ENCODE measurements at regions not wholly inside any gene's neighbourhood (a gene's known extent, or its start where the extent isn't known, plus 50 kb on each side); places are given as distances from the start of the nearest gene placed in this dataset.
"Not testable (repeated sequence)": the region's sequence is repeated elsewhere in the genome, so short reads cannot be mapped to it uniquely, and the experiment has no call there.

DNA sequence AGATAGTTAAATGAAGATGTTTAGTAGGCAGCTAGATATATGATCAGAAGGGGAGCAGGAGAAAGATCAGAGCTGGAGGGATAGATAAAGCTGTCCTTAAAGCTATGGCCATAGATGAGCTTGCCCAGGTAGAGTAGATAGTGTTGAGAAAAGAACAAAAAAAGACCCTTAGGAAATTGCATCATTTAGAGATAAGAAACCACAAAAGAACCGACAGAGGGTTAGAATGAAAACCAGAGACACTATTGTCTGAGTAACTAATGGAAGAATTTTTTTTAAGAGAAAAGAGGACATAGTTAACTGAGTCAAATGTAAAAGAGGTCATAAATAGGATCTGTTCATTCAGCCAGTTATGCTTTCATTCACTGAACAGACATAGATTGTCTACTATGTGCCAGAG, 101.8 kb downstream of the TNFAIP3 start:
- DNase-seq (ENCODE audit: low read depth in 2 of 2) = no peak

DNA sequence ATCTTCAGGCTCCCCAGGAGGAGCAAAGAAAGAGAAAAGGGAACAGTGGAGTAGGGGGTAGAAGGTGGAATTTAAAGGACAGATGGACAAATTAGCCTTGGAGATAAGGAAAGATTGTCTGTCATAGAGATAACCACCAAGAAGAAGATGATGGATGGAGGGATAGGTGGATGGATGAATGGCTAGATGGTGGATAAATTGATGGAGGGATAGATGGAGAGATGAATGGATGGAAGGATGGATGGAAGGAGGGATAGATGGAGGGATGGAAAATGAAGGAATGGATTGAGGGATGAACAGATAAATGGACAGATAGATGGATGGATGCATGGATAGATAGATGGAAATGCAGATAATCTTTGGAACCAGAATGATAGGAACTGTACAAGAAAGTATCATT, 102.8 kb downstream of the TNFAIP3 start:
- DNase-seq (ENCODE audit: low read depth in 2 of 2) = no peak

DNA sequence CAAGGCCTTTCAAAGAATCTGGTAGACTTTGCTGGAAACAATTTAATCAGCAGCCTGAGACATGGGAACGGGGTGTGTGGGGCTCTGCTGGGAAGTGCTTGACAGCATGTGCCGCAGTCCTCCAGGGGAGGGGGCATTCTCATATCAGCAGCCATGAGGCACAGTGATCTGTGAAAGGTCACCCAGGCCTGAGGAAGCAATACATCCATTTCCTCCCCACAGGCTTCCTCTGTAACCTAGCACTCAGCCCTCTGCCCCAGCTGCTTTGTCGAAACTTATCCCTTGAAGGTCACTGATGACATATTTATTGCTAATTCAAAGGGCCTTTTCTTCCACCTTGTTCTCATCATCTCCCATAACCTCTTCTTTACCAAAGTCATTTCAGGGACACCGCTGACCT, 103.3 kb downstream of the TNFAIP3 start:
- DNase-seq (ENCODE audit: low read depth in 2 of 2) = peak in 1 of 2 donors; percentile 26

DNA sequence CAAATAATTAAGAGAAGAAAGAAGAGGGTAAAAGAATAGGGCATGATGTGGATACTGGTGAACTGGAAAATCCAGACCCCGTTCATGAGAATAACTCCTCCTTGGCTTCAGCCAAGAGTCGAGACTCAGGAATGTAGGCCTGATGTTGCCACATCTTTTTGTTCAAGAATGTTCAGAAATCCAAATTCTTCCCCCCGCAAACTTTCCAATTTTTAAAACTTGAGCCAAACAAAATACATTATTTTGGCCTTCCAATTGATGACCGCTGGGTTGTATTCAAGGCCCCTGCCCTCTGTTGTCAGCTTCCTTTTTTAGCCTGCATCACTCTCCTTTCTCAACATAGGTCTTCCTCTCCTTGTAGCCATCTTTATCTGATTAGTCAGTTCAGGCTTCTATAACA, 106.1 kb downstream of the TNFAIP3 start:
- DNase-seq (ENCODE audit: low read depth in 2 of 2) = no peak

DNA sequence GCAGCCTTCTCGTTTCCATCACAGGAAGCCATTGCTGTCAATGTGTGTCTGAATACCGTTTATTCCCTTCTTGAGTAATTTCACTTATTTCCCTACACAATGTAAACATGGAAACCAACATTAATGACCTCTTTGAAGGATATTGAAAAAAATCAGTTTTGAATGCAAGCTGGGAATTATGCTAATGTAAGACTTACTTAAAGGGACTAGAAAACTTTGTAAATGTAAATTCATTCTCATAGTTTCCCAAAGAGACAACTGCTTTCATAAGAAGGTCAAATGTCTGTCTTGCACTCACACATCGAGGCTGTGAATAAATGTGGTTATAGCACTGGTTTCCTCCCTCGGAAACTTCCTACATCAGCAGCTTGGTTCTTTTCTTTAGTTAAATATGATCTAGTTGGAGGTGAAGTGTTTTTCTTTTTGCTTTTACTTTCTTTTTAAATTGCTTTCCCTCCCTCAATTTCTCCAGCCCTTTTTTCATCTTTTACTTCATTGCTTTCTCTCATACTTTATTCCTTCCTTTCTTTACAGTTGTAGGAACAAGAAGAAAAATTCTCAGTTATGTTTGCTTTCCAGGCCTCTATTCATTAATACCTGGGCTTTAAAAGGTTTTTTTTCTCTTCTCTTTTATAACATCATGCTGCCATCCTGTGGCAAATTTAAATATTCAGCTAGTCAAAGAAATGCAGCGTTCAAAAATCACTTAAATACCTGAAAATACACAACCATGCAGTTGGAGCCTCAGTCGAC, 108.3 kb downstream of the TNFAIP3 start:
- DNase-seq (ENCODE audit: low read depth in 2 of 2) = peak in 1 of 2 donors; percentile 34

DNA sequence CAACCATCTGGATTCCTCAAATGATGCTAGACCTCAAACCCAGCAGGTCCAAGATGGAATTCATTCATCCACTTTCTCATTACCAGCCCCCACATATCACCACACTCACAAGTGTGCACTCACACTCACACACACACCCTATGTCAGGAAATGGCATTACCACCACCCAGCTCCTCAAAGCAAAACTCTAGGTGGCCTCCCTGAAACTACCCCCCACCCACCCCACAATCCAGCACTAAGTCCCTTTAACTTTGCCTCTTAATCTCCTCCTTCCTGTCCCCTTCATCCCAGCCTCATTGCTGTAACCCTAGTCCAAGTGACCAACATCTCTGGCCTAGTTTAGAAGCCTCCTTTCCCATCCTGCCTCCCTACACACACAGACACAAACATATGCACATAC, 109.4 kb downstream of the TNFAIP3 start:
- no peak for DNase-seq (ENCODE audit: low read depth in 2 of 2)

DNA sequence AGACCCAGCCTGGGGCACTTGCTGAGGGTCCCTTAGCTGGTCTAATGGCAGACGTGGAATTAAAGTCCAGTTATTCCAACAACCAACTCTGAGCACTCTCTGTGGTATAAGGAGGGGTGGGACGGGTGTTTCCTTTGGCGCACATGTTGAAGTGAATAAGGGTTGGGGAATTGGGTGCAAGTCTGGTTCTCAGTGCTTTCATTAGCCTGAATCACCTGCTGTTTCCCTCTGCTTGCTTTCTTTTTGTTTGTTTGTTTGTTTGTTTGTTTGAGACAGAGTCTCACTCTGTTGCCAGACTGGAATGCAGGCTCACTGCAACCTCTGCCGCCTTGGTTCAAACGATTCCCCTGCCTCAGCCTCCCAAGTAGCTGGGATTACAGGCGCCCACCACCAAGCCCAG, 110.1 kb downstream of the TNFAIP3 start:
- no peak for DNase-seq (ENCODE audit: low read depth in 2 of 2)

DNA sequence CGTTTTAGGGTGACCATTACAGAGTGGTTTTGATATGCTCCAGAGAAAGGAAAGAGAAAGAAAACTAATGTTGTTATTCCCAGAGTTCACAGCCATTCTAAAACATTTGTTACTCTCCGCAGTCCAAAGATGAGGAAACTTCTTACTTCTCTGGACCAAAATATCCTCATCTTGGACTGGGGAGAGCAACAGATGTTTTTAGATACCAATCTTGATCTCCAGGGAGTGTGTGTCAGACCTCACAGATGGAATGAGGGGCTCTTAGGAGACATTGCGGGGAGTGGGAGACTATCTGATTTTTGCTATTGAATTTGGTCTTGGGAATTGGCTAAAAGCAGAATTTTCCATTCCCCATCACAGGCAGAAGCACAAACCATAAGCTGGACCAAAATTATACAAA, 110.8 kb downstream of the TNFAIP3 start:
- no peak for DNase-seq (ENCODE audit: low read depth in 2 of 2)

DNA sequence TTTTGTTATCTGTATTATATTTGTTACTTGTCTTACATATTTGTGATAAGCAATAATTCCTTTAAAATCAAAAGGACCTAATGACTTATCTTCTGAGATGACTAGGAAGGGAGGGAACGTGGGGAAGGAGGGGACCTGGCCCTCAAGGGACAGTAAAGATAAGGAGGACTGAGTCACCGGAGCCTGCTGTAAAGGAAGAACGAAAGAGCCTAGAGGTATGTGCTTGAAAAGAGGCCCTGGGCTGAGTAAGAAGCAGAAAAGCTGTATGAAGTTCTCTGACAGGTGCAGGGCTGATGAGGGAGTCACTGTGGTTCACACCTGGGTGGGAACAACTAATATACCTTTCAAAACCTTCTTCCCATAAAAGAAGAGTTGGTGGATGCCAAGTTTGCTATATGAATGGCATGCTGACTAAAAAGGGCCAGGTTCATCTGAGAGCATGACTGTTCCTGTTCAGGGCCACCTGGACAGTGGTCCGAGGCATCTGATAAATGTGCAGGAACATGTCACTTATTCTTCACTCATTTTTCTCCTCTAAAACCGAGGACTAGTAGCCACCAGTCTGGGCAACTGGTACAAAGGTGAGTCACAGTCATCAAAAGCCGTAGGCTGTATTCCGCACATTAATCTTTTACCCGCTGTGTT, 111.3 kb downstream of the TNFAIP3 start:
- DNase-seq (ENCODE audit: low read depth in 2 of 2) = no peak

DNA sequence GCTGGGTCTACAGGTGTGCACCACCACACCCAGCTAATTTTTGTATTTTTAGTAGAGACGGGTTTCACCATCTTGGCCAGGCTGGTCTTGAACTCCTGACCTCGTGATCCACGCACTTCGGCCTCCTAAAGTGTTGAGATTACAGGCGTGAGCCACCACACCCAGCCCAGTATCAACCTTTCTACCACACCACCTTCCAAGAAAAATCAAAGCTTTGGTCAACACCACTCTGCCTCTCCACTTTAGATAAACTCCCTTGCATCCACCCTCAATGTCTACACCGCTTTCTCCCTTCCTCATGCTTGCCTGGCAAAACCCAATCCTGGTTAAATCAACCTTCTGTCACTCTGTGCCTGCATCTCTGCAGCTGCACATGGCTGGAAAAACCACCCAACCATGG, 112.2 kb downstream of the TNFAIP3 start:
- DNase-seq (ENCODE audit: low read depth in 2 of 2) = not testable (repeated sequence)

DNA sequence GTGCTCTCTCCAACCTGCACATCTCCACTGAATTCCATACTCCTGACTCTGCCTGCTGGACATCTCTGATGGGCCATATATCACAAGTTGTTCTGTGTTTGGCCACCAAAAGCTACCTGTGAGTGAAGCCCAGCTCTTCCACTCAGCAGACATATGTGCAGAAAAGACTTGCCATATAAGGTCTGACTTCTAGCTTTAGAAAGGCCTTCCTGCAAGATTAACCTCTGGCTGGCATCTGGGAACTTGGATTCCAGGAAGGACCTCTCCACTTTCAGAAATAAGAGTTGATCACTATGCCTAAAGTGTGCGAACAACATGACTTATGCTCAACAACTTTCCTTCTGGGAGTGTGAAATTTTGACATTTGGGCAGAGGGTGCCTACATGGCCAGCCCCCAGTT, 113.7 kb downstream of the TNFAIP3 start:
- no peak for DNase-seq (ENCODE audit: low read depth in 2 of 2)

DNA sequence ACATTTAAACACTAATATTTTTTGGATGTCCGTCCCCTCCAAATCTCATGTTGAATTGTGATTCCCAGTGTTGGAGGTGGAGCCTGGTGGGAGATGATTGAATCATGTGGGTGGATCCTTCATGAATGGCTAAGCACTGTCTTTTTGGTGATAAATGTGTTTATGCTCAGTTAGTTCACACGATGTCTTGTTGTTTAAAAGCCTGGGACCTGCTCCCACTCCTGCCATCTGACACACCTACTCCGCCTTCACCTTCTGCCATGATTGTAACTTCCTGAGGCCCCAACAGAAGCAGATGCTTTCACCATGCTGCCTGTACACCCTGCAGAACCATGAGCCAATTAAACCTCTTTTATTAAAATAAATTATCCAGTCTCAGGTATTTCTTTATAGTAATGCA, 114.7 kb downstream of the TNFAIP3 start:
- DNase-seq (ENCODE audit: low read depth in 2 of 2) = no peak

DNA sequence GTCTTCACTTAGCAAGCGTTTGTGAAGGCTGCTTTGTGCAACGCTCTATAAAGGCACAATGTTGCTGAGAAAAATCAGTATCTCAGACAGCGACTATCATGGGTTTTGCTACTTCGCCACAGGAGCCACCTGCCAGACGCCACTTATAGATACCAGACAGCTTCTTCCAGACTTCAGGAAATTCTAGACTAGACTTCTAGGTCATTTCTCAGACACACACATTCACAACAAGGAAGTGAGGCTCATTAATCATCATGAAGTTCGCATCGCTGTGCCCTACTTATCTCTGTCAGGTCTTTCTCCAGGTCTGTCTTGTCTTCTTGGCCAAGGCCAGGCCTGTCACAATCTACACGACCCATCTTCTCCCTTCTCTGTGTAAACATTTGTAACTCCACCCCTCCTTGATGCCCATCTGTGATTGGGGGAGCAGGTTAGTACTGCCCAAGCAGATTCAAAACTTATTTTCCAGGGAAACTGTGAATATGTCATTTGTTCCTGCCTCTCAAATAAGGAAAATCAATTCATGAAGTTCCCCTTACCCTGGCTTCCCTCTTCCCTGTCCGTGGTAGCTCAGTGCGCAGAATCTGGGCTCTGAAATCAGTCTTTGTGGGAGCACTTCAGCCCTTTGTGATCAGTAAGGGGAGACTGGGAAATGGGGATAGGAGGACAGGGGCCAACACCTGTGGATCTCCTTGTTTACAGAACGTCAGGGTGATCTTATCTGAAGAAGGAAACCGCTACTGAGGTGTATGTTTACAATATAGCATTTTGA, 115.5 kb downstream of the TNFAIP3 start:
- DNase-seq (ENCODE audit: low read depth in 2 of 2) = peak in 1 of 2 donors; percentile 9

DNA sequence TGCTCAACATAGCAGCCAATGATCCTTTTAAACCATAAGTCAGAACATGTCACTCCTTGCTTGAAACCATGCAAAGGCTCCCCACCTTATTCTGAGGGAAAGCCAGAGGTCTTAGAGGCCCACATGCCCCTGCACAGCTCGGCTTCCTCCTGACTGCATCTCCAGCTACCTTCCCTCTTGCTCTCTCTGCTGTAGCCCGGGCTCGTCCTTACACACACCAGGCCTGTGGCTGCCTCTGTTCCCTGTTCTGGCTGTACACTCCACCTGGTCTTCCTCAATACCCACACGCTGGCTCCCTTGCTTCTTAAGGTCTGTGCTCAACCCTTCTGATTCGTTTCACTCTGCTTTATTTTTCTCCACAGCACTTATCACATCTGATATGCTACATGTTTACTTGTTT, 116.2 kb downstream of the TNFAIP3 start:
- no peak for DNase-seq (ENCODE audit: low read depth in 2 of 2)

DNA sequence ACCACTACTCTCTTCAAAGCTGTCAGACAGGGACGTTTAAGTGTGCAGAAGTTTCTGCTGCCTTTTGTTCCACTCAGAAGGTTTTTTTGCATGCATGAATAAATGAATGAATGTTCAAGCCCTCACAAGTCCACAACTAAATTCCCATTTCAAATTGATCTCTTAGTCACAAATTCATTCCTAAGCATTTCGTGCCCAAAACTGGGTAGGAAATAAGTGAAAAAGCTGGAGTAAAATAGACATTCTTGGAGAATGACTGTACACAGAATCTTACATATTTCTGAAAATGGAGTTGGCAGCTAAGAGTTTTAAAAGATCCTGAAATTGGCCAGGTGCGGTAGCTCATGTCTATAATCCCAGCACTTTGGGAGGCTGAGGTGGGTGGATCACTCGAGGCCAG, 117.6 kb downstream of the PERP start:
- no peak for DNase-seq (ENCODE audit: low read depth in 2 of 2)

DNA sequence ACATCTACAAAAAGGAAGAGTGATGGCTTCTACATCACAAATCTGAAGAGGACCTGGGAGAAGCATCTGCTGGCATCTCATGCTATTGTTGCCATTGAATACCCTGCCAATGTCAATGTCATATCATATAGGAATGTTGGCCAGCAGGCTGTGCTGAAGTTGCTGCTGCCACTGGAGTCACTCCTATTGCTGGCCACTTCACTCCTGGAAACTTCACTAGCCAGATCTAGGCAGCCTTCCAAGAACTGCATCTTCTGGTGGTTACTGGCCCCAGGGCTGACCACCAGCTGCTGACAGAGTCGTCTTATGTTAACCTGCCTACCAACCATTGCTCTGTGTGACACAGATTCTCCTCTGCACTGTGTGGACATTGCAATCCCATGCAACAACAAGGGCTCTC, 111.8 kb downstream of the PERP start:
- no peak for DNase-seq (ENCODE audit: low read depth in 2 of 2)

DNA sequence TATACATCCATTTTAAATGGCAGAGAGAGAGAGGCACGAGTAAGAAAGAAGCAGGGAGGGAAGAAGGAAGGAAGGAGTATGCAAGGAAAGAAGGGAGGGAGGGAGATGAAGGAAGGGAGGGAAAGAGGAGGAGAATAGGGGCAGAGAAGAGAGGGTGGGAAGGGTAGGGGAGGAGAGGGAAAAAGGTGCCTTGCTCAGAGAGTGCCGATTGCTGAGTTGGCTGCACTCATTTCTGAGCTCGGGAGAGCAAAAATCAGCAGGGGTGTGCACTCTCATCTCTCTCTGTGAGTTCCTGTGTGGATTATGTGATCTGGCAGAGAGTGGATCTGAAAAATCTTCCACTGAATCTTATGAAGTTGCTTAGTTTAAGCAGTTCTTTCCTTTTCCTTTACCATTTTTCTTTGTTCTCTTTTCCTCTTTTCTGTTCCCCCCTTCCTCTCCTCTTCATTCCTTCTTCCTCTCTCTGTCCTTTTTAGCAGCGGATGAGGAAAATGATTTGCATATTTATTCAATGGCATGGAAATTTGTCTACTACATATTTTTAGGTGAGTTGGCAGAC, 108.7 kb downstream of the PERP start:
- no peak for DNase-seq (ENCODE audit: low read depth in 2 of 2)

DNA sequence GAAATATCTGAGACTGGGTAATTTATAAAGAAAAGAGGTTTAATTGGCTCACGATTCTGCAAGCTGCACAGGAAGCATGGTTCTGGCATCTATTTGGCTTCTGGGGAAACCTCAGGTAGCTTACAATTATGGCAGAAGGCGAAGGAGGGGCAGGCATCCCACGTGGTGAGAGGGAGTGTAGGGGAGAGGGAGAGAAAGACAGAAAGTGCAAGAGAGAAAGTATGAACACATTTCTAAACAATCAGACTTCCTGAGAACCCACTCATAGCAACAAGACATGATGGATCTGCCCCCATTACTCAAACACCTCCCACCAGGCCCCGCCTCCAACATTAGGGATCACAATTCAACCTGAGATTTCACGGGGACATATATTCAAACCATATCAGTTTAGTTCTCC, 107.4 kb downstream of the PERP start:
- no peak for DNase-seq (ENCODE audit: low read depth in 2 of 2)

DNA sequence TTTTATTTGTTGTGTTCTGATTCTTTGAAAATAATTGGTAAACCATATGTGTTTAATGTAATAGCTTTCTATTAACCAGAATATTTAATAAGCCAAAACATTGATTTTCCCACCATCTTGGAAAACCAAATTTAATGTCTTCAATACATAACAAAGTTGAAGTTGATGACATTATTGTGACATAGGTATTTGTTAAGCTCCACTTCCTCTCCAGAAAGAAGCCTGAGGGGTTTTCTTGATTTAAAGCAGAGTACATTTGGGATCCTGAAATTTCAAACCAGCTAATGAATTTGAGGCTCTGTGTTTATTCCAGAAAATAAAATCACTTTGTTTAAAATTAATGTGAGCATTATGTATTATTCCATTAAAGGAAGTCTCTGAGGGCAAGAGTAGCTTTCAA, 106.3 kb downstream of the PERP start:
- DNase-seq (ENCODE audit: low read depth in 2 of 2) = no peak

DNA sequence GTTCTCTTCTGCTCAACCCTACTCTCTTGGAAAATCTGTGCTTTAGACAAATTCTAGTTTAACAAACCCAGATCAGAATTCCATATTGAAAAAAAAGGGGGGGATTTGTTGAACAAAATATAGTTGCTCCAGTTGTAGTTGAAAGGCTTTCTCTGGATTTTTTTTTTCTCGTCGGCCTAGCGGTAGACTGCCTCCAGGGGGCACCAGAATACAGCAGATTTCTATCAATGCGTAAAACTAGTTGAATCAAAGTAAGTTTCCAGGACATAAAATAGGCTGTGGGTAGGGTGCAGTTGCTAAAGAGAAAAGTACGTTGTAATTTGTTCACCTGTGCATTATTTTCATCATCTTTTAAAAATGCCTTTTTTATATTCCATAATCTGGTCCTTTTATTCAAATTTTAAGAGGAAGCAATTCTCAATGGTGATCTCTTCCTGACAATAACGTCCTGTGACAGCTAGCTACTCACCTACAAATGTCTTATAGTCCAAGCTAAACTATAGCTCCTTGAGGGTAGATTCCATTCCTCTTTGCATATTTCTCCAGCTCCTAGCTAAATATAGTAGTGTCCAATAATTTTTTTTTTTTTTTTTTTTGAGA, 105.4 kb downstream of the PERP start:
- DNase-seq (ENCODE audit: low read depth in 2 of 2) = peak; percentile 35 to 43

DNA sequence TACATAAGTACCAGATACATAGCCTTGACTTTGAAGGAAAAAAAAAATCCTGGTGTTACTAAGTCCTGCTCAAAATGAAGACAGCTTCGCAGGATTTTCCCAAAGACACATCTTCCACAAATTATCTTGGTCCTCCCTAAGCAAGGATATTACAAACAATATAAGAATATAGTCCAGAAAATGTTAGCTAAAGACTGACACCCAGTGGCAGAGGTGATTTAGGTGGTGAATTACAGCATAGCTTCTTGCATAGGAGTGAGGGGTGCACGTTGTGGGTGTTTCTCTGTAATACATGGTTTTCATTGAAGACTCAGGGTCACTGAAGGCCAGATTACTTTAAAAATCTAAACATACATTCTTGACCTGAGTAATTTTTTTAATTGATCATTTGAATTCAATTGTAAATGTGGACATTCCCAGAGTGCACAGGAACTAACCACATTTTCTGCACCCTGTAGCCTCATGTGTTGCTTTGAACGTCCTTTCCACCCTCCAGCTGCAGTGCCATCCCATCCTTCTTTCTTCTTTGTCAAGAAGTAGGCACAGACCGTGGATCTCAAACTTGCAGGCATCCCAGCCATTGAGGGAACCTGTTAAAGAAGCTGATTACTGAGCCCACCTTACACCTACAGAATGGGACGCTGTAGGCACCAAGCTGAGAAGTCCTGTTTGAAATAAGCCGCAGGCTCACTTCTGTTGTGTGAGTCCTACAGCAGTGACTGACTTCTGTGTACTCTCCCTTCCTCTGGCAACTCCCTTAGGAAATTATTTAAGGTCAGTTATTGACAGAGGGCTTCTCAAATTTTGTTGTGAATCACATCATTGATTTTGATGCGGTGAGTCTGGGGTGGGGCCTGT, 102.6 kb downstream of the PERP start:
- DNase-seq (ENCODE audit: low read depth in 2 of 2) = no peak

Measured in stimulated activated CD8-positive, alpha-beta memory T cell treated with anti-CD3 and anti-CD28 coated beads, Interleukin-7, amount 100 ng/mL, for 4 hours (primary cell).